ENCODE measurements at regions not wholly inside any gene's neighbourhood (a gene's known extent, or its start where the extent isn't known, plus 50 kb on each side); places are given as distances from the start of the nearest gene placed in this dataset.
"Not testable (repeated sequence)": the region's sequence is repeated elsewhere in the genome, so short reads cannot be mapped to it uniquely, and the experiment has no call there.

DNA sequence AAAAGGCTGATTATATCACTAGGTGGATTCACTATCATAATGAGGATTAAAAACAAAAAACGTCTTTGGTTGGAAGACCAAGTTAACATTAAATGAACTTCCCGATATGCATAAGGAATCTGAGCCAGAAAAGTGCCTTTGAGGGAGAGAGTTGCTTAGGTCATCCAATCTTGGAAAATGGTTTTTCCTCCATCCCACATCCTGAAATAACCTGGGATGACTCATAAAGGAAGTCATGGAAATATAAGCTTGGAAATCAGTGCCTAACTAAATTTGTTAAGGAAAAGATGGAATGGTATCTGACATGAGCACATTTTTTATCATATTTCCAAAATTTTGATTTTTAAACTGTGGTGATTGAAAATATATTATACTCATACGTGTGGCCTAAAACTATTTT lies 66.0 kb downstream of the KBTBD8 start:
- no peak overlapping the region for H3K4me3 ChIP-seq
- intact Hi-C loops (cut with DNase I) = no loop called here
- H3K4me1 ChIP-seq = no peaks in the 10 kb centered on the region
- H3K36me3 ChIP-seq = no peaks in the 10 kb centered on the region
- H3K9me3 ChIP-seq = no peaks in the 10 kb centered on the region
- TF ChIP-seq CTCF (IDR thresholded peaks at IDR 0.05) = no peak
- DNase-seq (ENCODE audit: low spot score in 2 of 2) = no peak
- no peaks in the 10 kb centered on the region for H3K27me3 ChIP-seq
- no peak overlapping the region for H3K27ac ChIP-seq

DNA sequence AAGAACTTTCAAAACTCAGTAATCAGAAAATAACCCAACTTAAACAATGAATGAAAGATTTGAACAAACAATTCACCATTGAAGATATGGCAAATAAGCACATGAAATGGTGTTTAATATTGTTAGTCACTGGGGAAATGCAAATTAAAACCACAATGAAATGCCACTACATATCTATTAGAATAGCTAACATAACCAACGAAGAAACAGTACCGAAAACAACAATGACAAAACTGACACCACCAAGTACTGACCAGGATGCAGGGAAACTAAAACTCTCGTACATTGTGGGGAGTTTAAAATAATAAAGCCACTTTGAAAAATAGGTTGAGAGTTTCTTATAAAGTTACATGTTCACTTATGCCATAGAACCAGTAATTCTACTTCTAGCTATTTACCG lies 69.1 kb downstream of the KBTBD8 start:
- Histone ChIP-seq H3K27ac (no peak overlapping the region), H3K27me3 (no peaks in the 10 kb centered on the region), H3K36me3 (no peaks in the 10 kb centered on the region), H3K9me3 (no peaks in the 10 kb centered on the region), H3K4me3 (no peak overlapping the region), H3K4me1 (no peaks in the 10 kb centered on the region)
- no peak for DNase-seq (ENCODE audit: low spot score in 2 of 2)
- TF ChIP-seq CTCF (IDR thresholded peaks at IDR 0.05) = no peak
- intact Hi-C loops (cut with DNase I) = no loop called here

- intact Hi-C loops (cut with DNase I); H3K27ac ChIP-seq; H3K4me3 ChIP-seq; H3K4me1 ChIP-seq; DNase-seq (ENCODE audit: low spot score in 2 of 2); H3K36me3 ChIP-seq; H3K27me3 ChIP-seq; H3K9me3 ChIP-seq: not testable (repeated sequence)
Measured at GRCh38 chr3:67072640-67073039, 74.5 kb downstream of the KBTBD8 start.

- Histone ChIP-seq H3K4me1 (no peaks in the 10 kb centered on the region), H3K36me3 (no peaks in the 10 kb centered on the region), H3K4me3 (no peak overlapping the region), H3K27me3 (no peaks in the 10 kb centered on the region), H3K9me3 (no peaks in the 10 kb centered on the region), H3K27ac (no peak overlapping the region)
- TF ChIP-seq CTCF (IDR thresholded peaks at IDR 0.05) = no peak
- no peak for DNase-seq (ENCODE audit: low spot score in 2 of 2)
- intact Hi-C loops (cut with DNase I) = no loop called here
Measured at GRCh38 chr3:67073812-67074211, 75.7 kb downstream of the KBTBD8 start.

DNA sequence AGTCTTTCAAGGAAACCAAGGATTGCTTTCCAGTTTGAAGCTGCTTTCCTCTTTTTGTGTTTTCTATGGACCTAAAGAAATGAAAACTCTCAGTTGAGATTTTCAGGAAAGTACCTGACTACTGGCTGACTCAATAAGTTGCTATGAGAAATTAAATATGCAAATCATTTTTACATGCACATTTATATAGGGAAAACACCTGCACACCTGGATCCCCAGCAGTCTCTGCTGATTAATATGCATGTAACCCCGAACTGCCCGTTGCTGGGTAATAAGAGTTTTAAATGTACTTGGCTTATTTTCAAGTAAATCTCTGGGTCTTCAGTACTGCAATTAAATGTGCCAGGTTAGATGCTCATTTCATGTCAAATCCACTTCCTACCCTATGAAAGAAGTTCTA lies 77.2 kb downstream of the KBTBD8 start:
- Histone ChIP-seq H3K9me3 (no peaks in the 10 kb centered on the region), H3K4me3 (no peak overlapping the region), H3K36me3 (no peaks in the 10 kb centered on the region), H3K4me1 (no peaks in the 10 kb centered on the region), H3K27ac (no peak overlapping the region), H3K27me3 (no peaks in the 10 kb centered on the region)
- TF ChIP-seq CTCF (IDR thresholded peaks at IDR 0.05) = no peak
- no peak for DNase-seq (ENCODE audit: low spot score in 2 of 2)
- intact Hi-C loops (cut with DNase I) = no loop called here

DNA sequence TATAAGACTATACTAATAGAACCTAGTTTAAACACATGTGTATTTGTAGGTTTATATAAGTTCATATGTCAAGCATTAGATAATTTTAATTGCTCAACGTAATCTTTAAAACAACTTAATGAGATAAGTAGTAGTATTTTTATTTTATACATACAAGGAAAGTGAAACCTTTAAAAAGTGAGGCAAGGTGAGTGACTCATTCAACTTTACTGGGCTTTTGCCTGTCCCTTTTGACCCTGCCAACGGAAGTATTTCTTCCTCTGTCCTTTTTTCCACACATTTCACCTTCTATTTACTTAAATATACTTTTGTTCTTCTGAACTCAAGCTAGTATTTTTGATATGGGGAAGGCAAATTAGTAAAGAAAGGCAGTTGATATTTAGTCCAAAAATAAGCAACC lies 78.5 kb downstream of the KBTBD8 start:
- Histone ChIP-seq H3K27me3 (no peaks in the 10 kb centered on the region), H3K9me3 (no peaks in the 10 kb centered on the region), H3K4me1 (no peaks in the 10 kb centered on the region), H3K36me3 (no peaks in the 10 kb centered on the region), H3K4me3 (no peak overlapping the region), H3K27ac (no peak overlapping the region)
- intact Hi-C loops (cut with DNase I) = no loop called here
- DNase-seq (ENCODE audit: low spot score in 2 of 2) = no peak
- no peak for TF ChIP-seq CTCF (IDR thresholded peaks at IDR 0.05)

Measured in ascending aorta (tissue), 2 donors.